Astrocyte of the cerebellum (primary cell): ENCODE measurements at regions not wholly inside any gene's neighbourhood (a gene's known extent, or its start where the extent isn't known, plus 50 kb on each side); places are given as distances from the start of the nearest gene placed in this dataset.
A peak's percentile ranks its signal among the peaks of the same experiment; 100 is the strongest.
"Not testable (repeated sequence)": the region's sequence is repeated elsewhere in the genome, so short reads cannot be mapped to it uniquely, and the experiment has no call there.

Experiments used
- DNase-seq: peaks from one replicate; pipeline ENCODE4 v3.0.0-alpha.2; 2011; ENCODE audit warnings: low read depth
- H3K4me3 ChIP-seq: 2 replicates; pipeline ENCODE4 v1.5.1; 2011; ENCODE audit warnings: mild to moderate bottlenecking, low read depth, low read length, moderate library complexity
- in situ Hi-C: cut with HindIII; loops from 2 replicates; pipeline ENCODE4 v1.10.0; 2017; ENCODE audit warnings: low sequenced_read_pairs
- TF ChIP-seq, protein P1 (sequence below): IDR thresholded peaks from 2 replicates; pipeline ENCODE4 v1.5.1; 2012; ENCODE audit warnings: low read length, low read depth, moderate library complexity, mild to moderate bottlenecking; ENCODE audit errors: missing control alignments

DNA sequence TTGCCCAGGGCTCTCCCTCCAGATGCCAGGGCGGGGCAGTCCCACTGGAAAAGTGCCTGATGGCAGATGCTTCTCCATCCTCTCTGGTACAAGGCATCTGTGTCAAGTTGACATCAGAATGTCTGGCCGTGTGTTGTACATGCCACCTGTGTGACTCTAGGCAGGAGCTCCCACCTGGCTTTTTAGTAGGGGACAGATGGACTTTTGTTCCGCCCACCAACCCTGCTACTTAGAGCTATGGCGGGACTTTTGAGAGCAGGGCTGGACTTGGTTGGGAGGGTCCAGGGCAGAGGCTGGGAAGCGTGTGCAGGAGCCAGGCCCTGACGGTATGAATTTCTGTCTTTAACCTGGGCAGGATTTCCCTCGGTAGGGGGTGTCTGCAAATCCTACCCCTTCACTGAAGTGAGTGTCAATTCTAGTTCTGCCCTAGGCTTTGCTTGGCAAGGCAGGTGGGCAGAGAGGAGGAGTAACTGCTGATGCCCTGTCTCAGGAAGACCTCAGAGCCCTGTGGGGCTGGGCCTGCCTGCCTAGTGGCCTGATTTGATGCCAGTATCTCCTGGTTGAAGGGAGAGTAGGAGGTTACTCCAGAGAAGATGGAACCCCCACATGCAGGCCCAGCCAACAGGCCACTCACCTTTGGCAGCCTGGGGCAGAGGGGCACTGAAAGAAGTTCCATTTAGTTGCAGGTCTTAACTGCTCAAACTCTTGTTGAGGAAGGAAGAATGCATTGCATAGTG is 99.1 kb downstream of the PJA1 start:
- TF ChIP-seq, protein P1, sequence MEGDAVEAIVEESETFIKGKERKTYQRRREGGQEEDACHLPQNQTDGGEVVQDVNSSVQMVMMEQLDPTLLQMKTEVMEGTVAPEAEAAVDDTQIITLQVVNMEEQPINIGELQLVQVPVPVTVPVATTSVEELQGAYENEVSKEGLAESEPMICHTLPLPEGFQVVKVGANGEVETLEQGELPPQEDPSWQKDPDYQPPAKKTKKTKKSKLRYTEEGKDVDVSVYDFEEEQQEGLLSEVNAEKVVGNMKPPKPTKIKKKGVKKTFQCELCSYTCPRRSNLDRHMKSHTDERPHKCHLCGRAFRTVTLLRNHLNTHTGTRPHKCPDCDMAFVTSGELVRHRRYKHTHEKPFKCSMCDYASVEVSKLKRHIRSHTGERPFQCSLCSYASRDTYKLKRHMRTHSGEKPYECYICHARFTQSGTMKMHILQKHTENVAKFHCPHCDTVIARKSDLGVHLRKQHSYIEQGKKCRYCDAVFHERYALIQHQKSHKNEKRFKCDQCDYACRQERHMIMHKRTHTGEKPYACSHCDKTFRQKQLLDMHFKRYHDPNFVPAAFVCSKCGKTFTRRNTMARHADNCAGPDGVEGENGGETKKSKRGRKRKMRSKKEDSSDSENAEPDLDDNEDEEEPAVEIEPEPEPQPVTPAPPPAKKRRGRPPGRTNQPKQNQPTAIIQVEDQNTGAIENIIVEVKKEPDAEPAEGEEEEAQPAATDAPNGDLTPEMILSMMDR, result no peak
- no peak for DNase-seq
- no peak overlapping the region for H3K4me3 ChIP-seq
- in situ Hi-C loops, result no loop called here

DNA sequence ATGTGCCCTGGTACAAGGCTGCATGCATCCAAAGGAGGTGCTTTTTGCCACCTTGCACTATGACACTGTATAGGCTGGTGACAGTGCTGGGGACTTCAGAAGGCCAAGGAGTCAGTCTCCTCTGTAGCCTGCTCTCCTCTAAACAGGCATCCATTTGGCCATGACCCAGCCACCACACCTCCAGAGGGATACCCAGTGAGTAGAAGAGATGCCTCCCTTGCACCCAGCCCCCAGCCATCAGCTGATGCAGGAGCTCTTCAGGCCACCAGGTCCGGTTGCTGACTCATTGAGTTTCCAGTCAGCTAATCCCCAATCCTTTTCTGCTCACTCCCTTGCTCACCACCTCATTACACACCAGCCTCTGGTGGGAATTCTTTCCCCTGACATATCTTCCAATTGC is 99.8 kb downstream of the PJA1 start:
- no peak overlapping the region for H3K4me3 ChIP-seq
- in situ Hi-C loops, result no loop called here
- DNase-seq, result no peak
- TF ChIP-seq, protein P1, result no peak

DNA sequence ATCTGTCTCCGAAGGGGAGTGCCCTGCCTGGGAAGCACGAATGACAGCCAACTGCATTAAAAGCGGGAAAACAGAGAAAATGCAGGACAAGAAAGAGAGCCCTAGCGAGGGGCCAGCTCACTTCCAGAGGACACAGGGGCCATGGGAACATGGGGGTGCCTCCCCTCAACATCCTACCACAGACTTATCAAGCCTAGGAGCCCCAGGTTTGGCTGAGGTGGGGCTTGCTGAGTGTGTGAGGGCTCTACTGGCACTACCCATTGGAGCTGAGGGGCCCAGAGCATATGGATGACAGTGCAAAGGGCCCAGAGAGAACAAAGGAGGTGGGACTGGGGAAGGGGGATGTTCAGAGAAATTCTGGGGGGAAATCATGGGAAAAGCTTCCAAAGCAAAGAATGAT is 101.8 kb downstream of the PJA1 start:
- DNase-seq, result no peak
- H3K4me3 ChIP-seq, result no peak overlapping the region
- in situ Hi-C loops, result no loop called here
- TF ChIP-seq, protein P1, result no peak

DNA sequence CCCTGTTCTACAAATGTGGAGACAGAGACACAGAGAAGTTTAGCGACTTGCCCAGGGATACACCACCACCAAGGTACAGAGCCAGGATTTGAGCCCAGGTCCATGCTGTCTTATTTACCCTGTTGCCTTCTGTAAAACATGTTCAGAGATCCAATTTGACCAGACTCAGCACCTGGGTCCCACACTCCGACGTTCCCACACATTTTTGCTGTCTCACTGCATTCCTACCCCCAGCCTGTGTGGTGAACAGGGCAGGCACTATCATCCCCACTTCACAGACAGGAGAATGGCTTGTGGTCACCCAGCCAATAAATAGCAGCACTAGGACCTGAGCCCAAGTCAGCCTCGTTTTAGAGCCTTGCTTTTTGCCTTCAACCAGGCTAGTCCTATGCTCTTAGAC is 102.8 kb downstream of the PJA1 start:
- no peak overlapping the region for H3K4me3 ChIP-seq
- TF ChIP-seq, protein P1, result no peak
- in situ Hi-C loops, result no loop called here
- no peak for DNase-seq

DNA sequence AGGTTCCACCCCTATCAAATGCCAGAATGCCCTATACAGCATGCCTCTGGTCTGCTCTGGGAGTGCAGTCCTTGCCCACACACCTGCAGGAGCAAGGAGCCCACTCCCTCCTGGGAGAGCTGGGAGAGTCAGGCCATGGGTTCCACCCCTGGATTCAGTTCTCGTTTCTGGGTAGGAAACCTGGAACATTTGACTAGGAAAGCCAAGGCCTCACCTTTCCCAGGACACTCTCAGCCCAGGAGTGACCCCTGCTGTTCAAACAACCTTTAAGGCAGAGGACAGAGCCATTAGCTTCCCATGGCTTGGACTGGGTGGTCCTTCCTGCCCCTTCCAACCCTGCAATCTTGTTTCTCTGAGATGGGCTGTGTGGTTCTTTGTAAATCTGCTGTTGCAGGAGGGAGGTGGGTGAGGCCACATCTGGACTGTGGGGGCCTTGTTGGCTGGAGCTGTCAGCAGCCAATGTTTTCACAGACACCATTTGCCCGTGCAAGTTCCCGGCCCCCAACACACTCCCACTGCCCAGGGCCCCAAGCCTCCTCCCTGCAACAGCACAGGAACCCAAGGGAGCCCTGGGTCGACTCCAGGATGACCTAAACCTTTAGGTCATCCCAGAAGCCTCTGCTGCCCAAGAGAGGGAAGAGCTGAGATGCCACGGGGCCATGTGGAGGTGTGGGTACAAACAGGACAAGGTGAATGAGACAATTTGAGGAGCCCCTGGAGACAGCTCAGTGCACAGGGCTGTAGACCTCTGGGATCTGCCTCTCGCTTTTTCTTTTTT is 104.4 kb downstream of the PJA1 start:
- TF ChIP-seq, protein P1, result peak; percentile 37
- DNase-seq, result no peak
- no peak overlapping the region for H3K4me3 ChIP-seq
- in situ Hi-C loops, result no loop called here

DNA sequence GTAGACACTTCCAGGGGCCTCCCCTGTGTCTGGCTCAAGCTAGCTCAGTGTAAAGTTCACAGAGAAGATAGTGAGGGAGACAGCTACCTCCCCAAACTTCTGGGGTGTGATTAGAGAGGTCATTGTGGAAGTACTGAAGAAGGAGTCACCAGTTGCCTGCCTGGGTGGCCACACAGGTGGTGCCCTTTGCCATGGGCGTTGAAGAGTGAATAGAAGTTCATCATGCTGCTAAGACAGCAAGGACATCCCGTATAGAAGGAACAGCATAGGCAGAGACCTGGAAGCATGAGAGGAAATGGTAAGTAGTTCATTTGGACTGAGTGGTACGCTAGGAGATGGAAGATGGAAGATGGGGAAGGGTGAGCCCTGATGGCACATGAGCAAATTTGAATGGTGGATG is 110.1 kb downstream of the PJA1 start:
- in situ Hi-C loops, result no loop called here
- no peak overlapping the region for H3K4me3 ChIP-seq
- TF ChIP-seq, protein P1, result no peak
- no peak for DNase-seq

DNA sequence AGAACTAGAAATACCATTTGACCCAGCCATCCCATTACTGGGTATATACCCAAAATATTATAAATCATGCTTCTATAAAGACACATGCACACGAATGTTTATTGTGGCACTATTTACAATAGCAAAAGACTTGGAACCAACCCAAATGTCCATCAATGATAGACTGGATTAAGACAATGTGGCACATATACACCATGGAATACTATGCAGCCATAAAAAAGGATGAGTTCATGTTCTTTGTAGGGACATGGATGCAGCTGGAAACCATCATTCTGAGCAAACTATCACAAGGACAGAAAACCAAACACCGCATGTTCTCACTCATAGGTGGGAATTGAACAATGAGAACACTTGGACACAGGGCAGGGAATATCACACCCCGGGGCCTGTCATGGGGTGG is 110.8 kb downstream of the PJA1 start:
- in situ Hi-C loops, DNase-seq, H3K4me3 ChIP-seq: not testable (repeated sequence)
